ENCODE measurements at regions not wholly inside any gene's neighbourhood (a gene's known extent, or its start where the extent isn't known, plus 50 kb on each side); places are given as distances from the start of the nearest gene placed in this dataset.

GRCh38 chr10:4758256-4758655 is 67.8 kb upstream of the AKR1E2 start:
- no peak overlapping the region for H3K4me3 ChIP-seq
- H3K27me3 ChIP-seq = no peaks in the 10 kb centered on the region
- no peaks in the 10 kb centered on the region for H3K4me1 ChIP-seq
- intact Hi-C loops (cut with DNase I; ENCODE audit: low total_unique reads) = loop anchor here (10.0 kb wide), 1 partner anchor 73 kb away; no protein-coding TSS in a partner anchor
- no peaks in the 10 kb centered on the region for H3K36me3 ChIP-seq
- DNase-seq = no peak
- no peak for TF ChIP-seq CTCF (IDR thresholded peaks at IDR 0.05)
- no peaks in the 10 kb centered on the region for H3K9me3 ChIP-seq
- no peak overlapping the region for H3K27ac ChIP-seq

- intact Hi-C loops (cut with DNase I; ENCODE audit: low total_unique reads) = loop anchor here (10.0 kb wide), 1 partner anchor 71 kb away; no protein-coding TSS in a partner anchor
- H3K4me1 ChIP-seq = no peaks in the 10 kb centered on the region
- DNase-seq = no peak
- no peak for TF ChIP-seq CTCF (IDR thresholded peaks at IDR 0.05)
- no peaks in the 10 kb centered on the region for H3K27me3 ChIP-seq
- H3K9me3 ChIP-seq = no peaks in the 10 kb centered on the region
- H3K36me3 ChIP-seq = no peaks in the 10 kb centered on the region
- no peak overlapping the region for H3K27ac ChIP-seq
- H3K4me3 ChIP-seq = no peak overlapping the region
Observed at GRCh38 chr10:4755286-4755989, 70.6 kb upstream of the AKR1E2 start.

GRCh38 chr10:4754143-4754542 is 71.9 kb upstream of the AKR1E2 start:
- no peak overlapping the region for H3K4me3 ChIP-seq
- no peak for DNase-seq
- no peak for TF ChIP-seq CTCF (IDR thresholded peaks at IDR 0.05)
- no peaks in the 10 kb centered on the region for H3K4me1 ChIP-seq
- H3K9me3 ChIP-seq = no peaks in the 10 kb centered on the region
- no peak overlapping the region for H3K27ac ChIP-seq
- H3K27me3 ChIP-seq = no peaks in the 10 kb centered on the region
- intact Hi-C loops (cut with DNase I; ENCODE audit: low total_unique reads) = loop anchor here (10.0 kb wide), 1 partner anchor 69 kb away; no protein-coding TSS in a partner anchor
- H3K36me3 ChIP-seq = no peaks in the 10 kb centered on the region

- Histone ChIP-seq H3K9me3 (no peaks in the 10 kb centered on the region), H3K27me3 (no peaks in the 10 kb centered on the region), H3K36me3 (no peaks in the 10 kb centered on the region), H3K4me3 (no peak overlapping the region), H3K4me1 (no peaks in the 10 kb centered on the region), H3K27ac (no peak overlapping the region)
- DNase-seq = no peak
- no peak for TF ChIP-seq CTCF (IDR thresholded peaks at IDR 0.05)
- intact Hi-C loops (cut with DNase I; ENCODE audit: low total_unique reads) = loop anchor here (10.0 kb wide), 1 partner anchor 66 kb away; no protein-coding TSS in a partner anchor
Observed at GRCh38 chr10:4751211-4751610, 74.8 kb upstream of the AKR1E2 start.

GRCh38 chr10:4749271-4749574 is 76.8 kb upstream of the AKR1E2 start:
- intact Hi-C loops (cut with DNase I; ENCODE audit: low total_unique reads) = no loop called here
- H3K4me3 ChIP-seq = no peak overlapping the region

More at GRCh38 chr10:4749271-4749574, 76.8 kb upstream of the AKR1E2 start:
- no peak for DNase-seq
- Histone ChIP-seq H3K27me3 (no peaks in the 10 kb centered on the region), H3K4me1 (no peaks in the 10 kb centered on the region), H3K27ac (no peak overlapping the region), H3K36me3 (no peaks in the 10 kb centered on the region), H3K9me3 (no peaks in the 10 kb centered on the region)
- TF ChIP-seq CTCF (IDR thresholded peaks at IDR 0.05) = no peak
